ENCODE measurements at regions not wholly inside any gene's neighbourhood (a gene's known extent, or its start where the extent isn't known, plus 50 kb on each side); places are given as distances from the start of the nearest gene placed in this dataset.

- H3K4me1 Mint-ChIP-seq (ENCODE audit: unreplicated experiment), result no peaks in the 10 kb centered on the region
- TF ChIP-seq, protein P1, sequence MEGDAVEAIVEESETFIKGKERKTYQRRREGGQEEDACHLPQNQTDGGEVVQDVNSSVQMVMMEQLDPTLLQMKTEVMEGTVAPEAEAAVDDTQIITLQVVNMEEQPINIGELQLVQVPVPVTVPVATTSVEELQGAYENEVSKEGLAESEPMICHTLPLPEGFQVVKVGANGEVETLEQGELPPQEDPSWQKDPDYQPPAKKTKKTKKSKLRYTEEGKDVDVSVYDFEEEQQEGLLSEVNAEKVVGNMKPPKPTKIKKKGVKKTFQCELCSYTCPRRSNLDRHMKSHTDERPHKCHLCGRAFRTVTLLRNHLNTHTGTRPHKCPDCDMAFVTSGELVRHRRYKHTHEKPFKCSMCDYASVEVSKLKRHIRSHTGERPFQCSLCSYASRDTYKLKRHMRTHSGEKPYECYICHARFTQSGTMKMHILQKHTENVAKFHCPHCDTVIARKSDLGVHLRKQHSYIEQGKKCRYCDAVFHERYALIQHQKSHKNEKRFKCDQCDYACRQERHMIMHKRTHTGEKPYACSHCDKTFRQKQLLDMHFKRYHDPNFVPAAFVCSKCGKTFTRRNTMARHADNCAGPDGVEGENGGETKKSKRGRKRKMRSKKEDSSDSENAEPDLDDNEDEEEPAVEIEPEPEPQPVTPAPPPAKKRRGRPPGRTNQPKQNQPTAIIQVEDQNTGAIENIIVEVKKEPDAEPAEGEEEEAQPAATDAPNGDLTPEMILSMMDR (IDR thresholded peaks at IDR 0.05), result no peak
- no peaks in the 10 kb centered on the region for H3K27me3 Mint-ChIP-seq (ENCODE audit: unreplicated experiment)
- no peak overlapping the region for H3K27ac Mint-ChIP-seq (ENCODE audit: unreplicated experiment)
- H3K36me3 Mint-ChIP-seq (ENCODE audit: unreplicated experiment), result no peaks in the 10 kb centered on the region
- DNase-seq (ENCODE audit: extremely low spot score, unreplicated experiment), result no peak
- no peak overlapping the region for H3K4me3 Mint-ChIP-seq (ENCODE audit: unreplicated experiment)
- H3K9me3 Mint-ChIP-seq (ENCODE audit: unreplicated experiment), result no peaks in the 10 kb centered on the region
Measured at GRCh38 chr2:17228461-17228860, 289.8 kb downstream of the RAD51AP2 start.

- H3K9me3 Mint-ChIP-seq (ENCODE audit: unreplicated experiment), result no peaks in the 10 kb centered on the region
- TF ChIP-seq, protein P1 (IDR thresholded peaks at IDR 0.05), result no peak
- no peak overlapping the region for H3K4me3 Mint-ChIP-seq (ENCODE audit: unreplicated experiment)
- H3K36me3 Mint-ChIP-seq (ENCODE audit: unreplicated experiment), result no peaks in the 10 kb centered on the region
- no peaks in the 10 kb centered on the region for H3K4me1 Mint-ChIP-seq (ENCODE audit: unreplicated experiment)
- no peaks in the 10 kb centered on the region for H3K27me3 Mint-ChIP-seq (ENCODE audit: unreplicated experiment)
- H3K27ac Mint-ChIP-seq (ENCODE audit: unreplicated experiment), result no peak overlapping the region
- DNase-seq (ENCODE audit: extremely low spot score, unreplicated experiment), result no peak
Measured at GRCh38 chr2:17227856-17228255, 290.4 kb downstream of the RAD51AP2 start.

GRCh38 chr2:17226941-17227490 lies 291.2 kb downstream of the RAD51AP2 start:
- DNase-seq (ENCODE audit: extremely low spot score, unreplicated experiment), result no peak
- Mint-ChIP-seq H3K36me3 (ENCODE audit: unreplicated experiment) (no peaks in the 10 kb centered on the region), H3K27me3 (ENCODE audit: unreplicated experiment) (no peaks in the 10 kb centered on the region), H3K9me3 (ENCODE audit: unreplicated experiment) (no peaks in the 10 kb centered on the region), H3K27ac (ENCODE audit: unreplicated experiment) (no peak overlapping the region), H3K4me1 (ENCODE audit: unreplicated experiment) (no peaks in the 10 kb centered on the region), H3K4me3 (ENCODE audit: unreplicated experiment) (no peak overlapping the region)
- TF ChIP-seq, protein P1 (IDR thresholded peaks at IDR 0.05), result no peak

DNA sequence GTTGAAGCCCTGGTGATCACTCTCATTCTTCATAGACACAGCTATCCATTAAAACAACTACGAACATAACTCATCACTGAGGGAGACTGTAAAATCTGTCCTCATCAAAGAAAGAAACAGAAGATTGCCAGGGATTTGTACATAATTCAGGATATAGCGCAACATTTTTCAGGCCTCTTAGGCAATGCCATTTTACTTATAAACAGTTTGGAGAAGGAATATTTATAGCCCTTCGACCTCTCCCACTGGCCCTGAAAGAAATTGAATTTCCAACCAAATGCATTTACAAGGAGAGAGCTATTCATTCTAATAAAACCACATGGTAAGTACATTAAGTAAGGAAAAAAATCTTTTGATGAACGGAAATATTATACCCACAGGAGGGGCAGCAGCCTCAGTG lies 295.0 kb downstream of the RAD51AP2 start:
- Mint-ChIP-seq H3K4me3 (ENCODE audit: unreplicated experiment) (no peak overlapping the region), H3K27me3 (ENCODE audit: unreplicated experiment) (no peaks in the 10 kb centered on the region), H3K4me1 (ENCODE audit: unreplicated experiment) (no peaks in the 10 kb centered on the region), H3K27ac (ENCODE audit: unreplicated experiment) (no peak overlapping the region), H3K9me3 (ENCODE audit: unreplicated experiment) (no peaks in the 10 kb centered on the region), H3K36me3 (ENCODE audit: unreplicated experiment) (no peaks in the 10 kb centered on the region)
- TF ChIP-seq, protein P1 (IDR thresholded peaks at IDR 0.05), result no peak
- no peak for DNase-seq (ENCODE audit: extremely low spot score, unreplicated experiment)

GRCh38 chr2:17208511-17208910 lies 309.7 kb downstream of the RAD51AP2 start:
- no peak for DNase-seq (ENCODE audit: extremely low spot score, unreplicated experiment)
- Mint-ChIP-seq H3K27me3 (ENCODE audit: unreplicated experiment) (no peaks in the 10 kb centered on the region), H3K4me3 (ENCODE audit: unreplicated experiment) (no peak overlapping the region), H3K9me3 (ENCODE audit: unreplicated experiment) (no peaks in the 10 kb centered on the region), H3K36me3 (ENCODE audit: unreplicated experiment) (no peaks in the 10 kb centered on the region), H3K27ac (ENCODE audit: unreplicated experiment) (no peak overlapping the region), H3K4me1 (ENCODE audit: unreplicated experiment) (no peaks in the 10 kb centered on the region)
- TF ChIP-seq, protein P1 (IDR thresholded peaks at IDR 0.05), result no peak

All from osteocyte (in vitro differentiated cells).